ENCODE measurements at regions not wholly inside any gene's neighbourhood (a gene's known extent, or its start where the extent isn't known, plus 50 kb on each side); places are given as distances from the start of the nearest gene placed in this dataset.

GRCh38 chr10:9028231-9028630 lies 973.7 kb downstream of the GATA3 start:
- TF ChIP-seq CTCF (conservative IDR thresholded peaks at IDR 0.05) (no peak), EZH2 (IDR thresholded peaks at IDR 0.05; ENCODE audit: low read depth) (no peak)
